CD4-positive, alpha-beta T cell (primary cell): ENCODE measurements at regions not wholly inside any gene's neighbourhood (a gene's known extent, or its start where the extent isn't known, plus 50 kb on each side); places are given as distances from the start of the nearest gene placed in this dataset.

Experiments
- ATAC-seq: fragments of 200-7000 bp; cut with Tn5 transposase; one replicate; pipeline ENCODE4 v1.10.0; 2022; ENCODE audit warnings: mild to moderate bottlenecking; ENCODE audit not compliant: poor library complexity
- CTCF ChIA-PET: fragments of 350-600 bp; sonication (Branson Sonifier 250); formaldehyde crosslinking; loops from one replicate; lab custom pipeline; 2021; ENCODE audit warnings: antibody characterized with exemption, inconsistent platforms; lab: Charles Lee
- POLR2A ChIA-PET: fragments of 350-600 bp; sonication (Branson Sonifier 250); formaldehyde crosslinking; loops from one replicate; lab custom pipeline; 2021; ENCODE audit warnings: antibody characterized with exemption, inconsistent platforms; lab: Charles Lee
- DNase-seq, 14 experiments: peaks; one replicate each; pipeline ENCODE4 v3.0.0-alpha.2; 2013 to 2020; ENCODE audit warnings: mixed read lengths in 2 of 14
- H3K27ac ChIP-seq, 2 donors: one replicate each; pipeline versions ENCODE4 v1.5.1 to v1.7.0; 2013; ENCODE audit warnings: low read length in 2 of 2, low read depth in 1 of 2, mild to moderate bottlenecking in 1 of 2
- H3K27me3 ChIP-seq, 2 experiments: 1 replicate in 1 of 2; 2 replicates in 1 of 2; pipeline versions ENCODE4 v1.6.1 to v1.7.0; 2013; ENCODE audit warnings: low read length in 2 of 2, control low read depth in 1 of 2, mild to moderate bottlenecking in 1 of 2, moderate library complexity in 1 of 2; ENCODE audit not compliant: insufficient read depth in 2 of 2, control insufficient read depth in 1 of 2
- H3K36me3 ChIP-seq: one replicate; pipeline ENCODE4 v1.6.1; 2013; ENCODE audit warnings: low read length, control low read depth; ENCODE audit not compliant: insufficient read depth
- H3K4me1 ChIP-seq: one replicate; pipeline ENCODE4 v1.6.1; 2013; ENCODE audit warnings: low read length, control low read depth; ENCODE audit not compliant: insufficient read depth
- H3K4me3 ChIP-seq: one replicate; pipeline ENCODE4 v1.5.1; 2013; ENCODE audit warnings: mild to moderate bottlenecking, low read length, moderate library complexity
- H3K9me3 ChIP-seq, 2 experiments: 1 replicate in 1 of 2; 2 replicates in 1 of 2; pipeline versions ENCODE4 v1.6.1 to v1.7.0; 2013; ENCODE audit warnings: low read length in 2 of 2, mild to moderate bottlenecking in 2 of 2, control low read depth in 1 of 2, moderate library complexity in 1 of 2; ENCODE audit not compliant: control insufficient read depth in 1 of 2, insufficient read depth in 1 of 2
- H3K27ac Mint-ChIP-seq: one replicate; pipeline ENCODE4 v1.8.0; 2020; ENCODE audit warnings: mixed read lengths
- H3K27me3 Mint-ChIP-seq: one replicate; pipeline ENCODE4 v1.8.0; 2021; ENCODE audit warnings: mixed read lengths
- H3K36me3 Mint-ChIP-seq: one replicate; pipeline ENCODE4 v1.8.0; 2021; ENCODE audit warnings: low read depth, mixed read lengths
- H3K4me1 Mint-ChIP-seq: one replicate; pipeline ENCODE4 v1.8.0; 2021; ENCODE audit warnings: low read depth, mixed read lengths
- H3K4me3 Mint-ChIP-seq: one replicate; pipeline ENCODE4 v1.8.0; 2020; ENCODE audit warnings: mild to moderate bottlenecking, mixed read lengths
- H3K9me3 Mint-ChIP-seq: one replicate; pipeline ENCODE4 v1.8.0; 2020; ENCODE audit warnings: mixed read lengths
- CTCF ChIP-seq: fragments of 200-600 bp; IDR thresholded peaks from one replicate; pipeline ENCODE4 v1.8.0; 2022; ENCODE audit warnings: antibody characterized with exemption, mild to moderate bottlenecking
- intact Hi-C, 2 experiments: fragments of 100-400 bp; cut with DNase I in 1 of 2; cut with micrococcal nuclease in 1 of 2; formaldehyde crosslinking; loops; one replicate each; pipeline versions ENCODE4 v1.15.1 to v1.9.0; 2023 to 2025; cut with DNase I, micrococcal nuclease

GRCh38 chr20:22241609-22242008, 342.8 kb downstream of the FOXA2 start:
- no peak for TF ChIP-seq CTCF
- Mint-ChIP-seq H3K36me3 (no peaks in the 10 kb centered on the region), H3K4me1 (no peaks in the 10 kb centered on the region), H3K4me3 (no peak overlapping the region), H3K27ac (no peak overlapping the region), H3K27me3 (no peaks in the 10 kb centered on the region), H3K9me3 (peaks cover 6% of the 10 kb centered on the region)
- Histone ChIP-seq H3K27me3 (no peaks in the 10 kb centered on the region), H3K4me3 (no peak overlapping the region), H3K27ac (no peak overlapping the region), H3K36me3 (no peaks in the 10 kb centered on the region), H3K4me1 (no peaks in the 10 kb centered on the region), H3K9me3 (peaks cover 0 to 19% of the 10 kb centered on the region in 2 experiments)
- no peak for DNase-seq
- no peak for ATAC-seq
- intact Hi-C loops, result no loop called here
- ChIA-PET CTCF (no interaction called here), POLR2A (no interaction called here)

- H3K36me3 ChIP-seq, result no peaks in the 10 kb centered on the region
- H3K9me3 ChIP-seq, result peaks cover 0 to 10% of the 10 kb centered on the region in 2 experiments
- no peak overlapping the region for H3K4me3 ChIP-seq
- H3K27me3 ChIP-seq, result no peaks in the 10 kb centered on the region
- DNase-seq (no peak), ATAC-seq (no peak)
- Mint-ChIP-seq H3K4me3 (no peak overlapping the region), H3K4me1 (no peaks in the 10 kb centered on the region), H3K27ac (no peak overlapping the region), H3K9me3 (peaks cover 5% of the 10 kb centered on the region), H3K27me3 (no peaks in the 10 kb centered on the region), H3K36me3 (no peaks in the 10 kb centered on the region)
- ChIA-PET CTCF (no interaction called here), POLR2A (no interaction called here)
- H3K27ac ChIP-seq, result no peak overlapping the region
- TF ChIP-seq CTCF, result no peak
- H3K4me1 ChIP-seq, result no peaks in the 10 kb centered on the region
- intact Hi-C loops, result no loop called here
Measured at GRCh38 chr20:22232923-22233322, 351.4 kb downstream of the FOXA2 start.

GRCh38 chr20:22232473-22232872, 351.9 kb downstream of the FOXA2 start:
- Histone ChIP-seq H3K27me3 (no peaks in the 10 kb centered on the region), H3K9me3 (peaks cover 0 to 10% of the 10 kb centered on the region in 2 experiments), H3K27ac (no peak overlapping the region), H3K4me1 (no peaks in the 10 kb centered on the region), H3K36me3 (no peaks in the 10 kb centered on the region), H3K4me3 (no peak overlapping the region)
- Mint-ChIP-seq H3K4me1 (no peaks in the 10 kb centered on the region), H3K36me3 (no peaks in the 10 kb centered on the region), H3K27me3 (no peaks in the 10 kb centered on the region), H3K9me3 (peaks cover 5% of the 10 kb centered on the region), H3K4me3 (no peak overlapping the region), H3K27ac (no peak overlapping the region)
- DNase-seq (no peak), ATAC-seq (no peak)
- CTCF ChIA-PET, result no interaction called here
- intact Hi-C loops, result no loop called here
- TF ChIP-seq CTCF, result no peak
- POLR2A ChIA-PET, result no interaction called here
